PC-3 (cell line): ENCODE measurements at regions not wholly inside any gene's neighbourhood (a gene's known extent, or its start where the extent isn't known, plus 50 kb on each side); places are given as distances from the start of the nearest gene placed in this dataset.

Experiments used
- ATAC-seq: fragments of 200-7000 bp; cut with Tn5 transposase; 2 replicates; pipeline ENCODE4 v1.9.1; 2020; ENCODE audit warnings: mild to moderate bottlenecking, moderate library complexity
- BruUV-seq: library from RNA; stranded (reverse); fragments of 400-500 nt; replicated peaks from 2 replicates; lab custom pipeline; 2021; lab: Mats Ljungman, UMichigan
- CTCF ChIA-PET: fragments of 300-600 bp; sonication (Branson Sonifier 250); formaldehyde crosslinking; loops from one replicate; lab custom pipeline; 2022; ENCODE audit warnings: antibody characterized with exemption; lab: Charles Lee
- POLR2A ChIA-PET: fragments of 300-600 bp; sonication (Branson Sonifier 250); formaldehyde crosslinking; loops from one replicate; lab custom pipeline; 2022; ENCODE audit warnings: antibody characterized with exemption; ENCODE audit not compliant: unreplicated experiment; lab: Charles Lee
- DNase-seq: peaks from one replicate; pipeline ENCODE4 v3.0.0-alpha.2; 2015
- H2AFZ ChIP-seq: fragments of 300-600 bp; sonication (generic); 2 replicates; pipeline ENCODE4 v1.6.0; 2016; ENCODE audit warnings: antibody characterized with exemption, low read length
- H3F3A ChIP-seq: fragments of 300-600 bp; sonication (generic); one replicate; pipeline ENCODE4 v1.6.0; 2017; ENCODE audit warnings: antibody characterized with exemption, low read length, control low read depth, mild to moderate bottlenecking; ENCODE audit not compliant: unreplicated experiment
- H3K27ac ChIP-seq: fragments of 300-600 bp; sonication (generic); 2 replicates; pipeline ENCODE4 v1.5.1; 2016; ENCODE audit warnings: mild to moderate bottlenecking, low read length
- H3K27me3 ChIP-seq: fragments of 300-600 bp; sonication (generic); 2 replicates; pipeline ENCODE4 v1.6.1; 2016; ENCODE audit warnings: low read length, mixed read lengths
- H3K36me3 ChIP-seq: fragments of 300-600 bp; sonication (generic); 2 replicates; pipeline ENCODE4 v1.6.1; 2016; ENCODE audit warnings: low read depth, mixed run types, low read length, mixed read lengths
- H3K4me1 ChIP-seq: fragments of 300-600 bp; sonication (generic); 2 replicates; pipeline ENCODE4 v1.5.1; 2016; ENCODE audit warnings: low read length; ENCODE audit not compliant: insufficient read depth
- H3K4me2 ChIP-seq: fragments of 300-600 bp; sonication (generic); 2 replicates; pipeline ENCODE4 v1.6.0; 2016; ENCODE audit warnings: low read length
- H3K4me3 ChIP-seq: fragments of 300-600 bp; sonication (generic); 2 replicates; pipeline ENCODE4 v1.5.1; 2016; ENCODE audit warnings: mild to moderate bottlenecking, low read length, mixed read lengths
- H3K79me2 ChIP-seq: fragments of 300-600 bp; sonication (generic); 2 replicates; pipeline ENCODE4 v1.6.1; 2017; ENCODE audit warnings: low read length, mixed read lengths
- H3K9ac ChIP-seq: fragments of 300-600 bp; sonication (generic); 2 replicates; pipeline ENCODE4 v1.6.0; 2016; ENCODE audit warnings: mild to moderate bottlenecking, low read length
- H3K9me2 ChIP-seq: fragments of 300-600 bp; sonication (generic); replicated peaks from 2 replicates; pipeline ENCODE4 v1.6.1; 2016; ENCODE audit warnings: mixed run types, low read length, mixed read lengths
- H3K9me3 ChIP-seq: fragments of 300-600 bp; sonication (generic); 2 replicates; pipeline ENCODE4 v1.6.1; 2016; ENCODE audit warnings: low read length, mixed read lengths
- H4K20me1 ChIP-seq: fragments of 300-600 bp; sonication (generic); 2 replicates; pipeline ENCODE4 v1.6.1; 2016; ENCODE audit warnings: low read length, mixed read lengths
- EZH2 ChIP-seq: fragments of 300-600 bp; sonication (generic); IDR thresholded peaks from one replicate; pipeline ENCODE4 v1.6.1; 2017; ENCODE audit warnings: antibody characterized with exemption, mild to moderate bottlenecking, low read length; ENCODE audit not compliant: unreplicated experiment
- EZH2phosphoT487 ChIP-seq: fragments of 300-600 bp; sonication (generic); IDR thresholded peaks from 2 replicates; pipeline ENCODE4 v1.6.1; 2018; ENCODE audit warnings: mild to moderate bottlenecking, antibody characterized with exemption, low read length, borderline replicate concordance
- intact Hi-C: fragments of 100-400 bp; cut with micrococcal nuclease; formaldehyde crosslinking; loops from 2 replicates; pipeline ENCODE4 v1.9.0; 2023
- TF ChIP-seq, protein P1 (sequence below): fragments of 300-600 bp; sonication (generic); conservative IDR thresholded peaks from 2 replicates; pipeline ENCODE4 v1.5.1; 2017; ENCODE audit warnings: antibody characterized with exemption, low read depth, mild to moderate bottlenecking, low read length

DNA sequence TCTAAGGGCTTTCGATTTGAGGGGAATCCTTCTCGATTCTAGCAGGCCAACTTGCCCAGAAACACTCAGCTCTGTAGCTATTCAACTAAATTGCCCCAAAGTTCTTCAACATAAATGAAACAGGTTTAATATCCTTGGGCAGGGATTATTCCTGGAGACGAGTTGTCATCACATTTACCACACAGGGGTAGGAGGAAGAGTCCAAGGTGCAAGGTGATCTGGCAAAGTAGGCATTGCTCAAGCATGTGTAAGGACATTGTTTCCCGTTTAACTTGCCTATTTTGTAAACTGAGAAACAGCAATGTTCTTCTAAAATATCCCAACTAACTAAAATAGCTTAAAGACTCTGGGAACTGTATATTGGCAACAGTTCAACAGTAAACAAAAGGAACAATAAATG, 814.3 kb downstream of the BCL11A start:
- CTCF ChIA-PET = no interaction called here
- intact Hi-C loops = no loop called here
- H3F3A ChIP-seq = no peaks in the 10 kb centered on the region
- TF ChIP-seq, protein P1, sequence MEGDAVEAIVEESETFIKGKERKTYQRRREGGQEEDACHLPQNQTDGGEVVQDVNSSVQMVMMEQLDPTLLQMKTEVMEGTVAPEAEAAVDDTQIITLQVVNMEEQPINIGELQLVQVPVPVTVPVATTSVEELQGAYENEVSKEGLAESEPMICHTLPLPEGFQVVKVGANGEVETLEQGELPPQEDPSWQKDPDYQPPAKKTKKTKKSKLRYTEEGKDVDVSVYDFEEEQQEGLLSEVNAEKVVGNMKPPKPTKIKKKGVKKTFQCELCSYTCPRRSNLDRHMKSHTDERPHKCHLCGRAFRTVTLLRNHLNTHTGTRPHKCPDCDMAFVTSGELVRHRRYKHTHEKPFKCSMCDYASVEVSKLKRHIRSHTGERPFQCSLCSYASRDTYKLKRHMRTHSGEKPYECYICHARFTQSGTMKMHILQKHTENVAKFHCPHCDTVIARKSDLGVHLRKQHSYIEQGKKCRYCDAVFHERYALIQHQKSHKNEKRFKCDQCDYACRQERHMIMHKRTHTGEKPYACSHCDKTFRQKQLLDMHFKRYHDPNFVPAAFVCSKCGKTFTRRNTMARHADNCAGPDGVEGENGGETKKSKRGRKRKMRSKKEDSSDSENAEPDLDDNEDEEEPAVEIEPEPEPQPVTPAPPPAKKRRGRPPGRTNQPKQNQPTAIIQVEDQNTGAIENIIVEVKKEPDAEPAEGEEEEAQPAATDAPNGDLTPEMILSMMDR = no peak
- no peak for TF ChIP-seq EZH2
- TF ChIP-seq EZH2phosphoT487 = no peak
- no peak overlapping the region for H3K4me2 ChIP-seq
- H3K4me1 ChIP-seq = no peaks in the 10 kb centered on the region
- no peaks in the 10 kb centered on the region for H3K9me2 ChIP-seq
- no peaks in the 10 kb centered on the region for H3K36me3 ChIP-seq
- H4K20me1 ChIP-seq = no peaks in the 10 kb centered on the region
- H3K4me3 ChIP-seq = no peak overlapping the region
- POLR2A ChIA-PET = no interaction called here
- no peak for ATAC-seq
- H3K9ac ChIP-seq = no peak overlapping the region
- BruUV-seq = no TSS peak
- no peaks in the 10 kb centered on the region for H3K27me3 ChIP-seq
- no peak overlapping the region for H2AFZ ChIP-seq
- H3K79me2 ChIP-seq = no peaks in the 10 kb centered on the region
- H3K27ac ChIP-seq = no peak overlapping the region
- no peaks in the 10 kb centered on the region for H3K9me3 ChIP-seq
- DNase-seq = no peak

DNA sequence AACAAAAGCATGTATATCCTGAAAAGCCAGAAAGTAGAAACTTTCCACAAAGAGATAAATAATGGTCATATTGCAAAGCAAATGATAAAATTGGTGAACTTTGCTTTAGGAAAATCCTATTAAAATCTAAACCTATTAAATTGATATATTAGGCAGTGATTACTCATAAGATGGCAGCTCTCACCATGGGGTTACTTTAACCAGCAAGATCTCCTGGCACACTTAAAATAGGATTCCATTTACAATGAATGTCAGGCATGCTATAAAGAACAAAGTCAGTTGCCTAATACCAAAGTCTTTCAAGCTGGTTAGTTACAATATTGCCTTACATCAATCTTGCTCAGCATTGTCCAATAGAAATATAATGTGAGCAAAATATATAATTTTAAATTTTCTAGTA, 816.2 kb downstream of the BCL11A start:
- POLR2A ChIA-PET = no interaction called here
- no peak overlapping the region for H3K4me3 ChIP-seq
- no peaks in the 10 kb centered on the region for H3K79me2 ChIP-seq
- no TSS peak for BruUV-seq
- H2AFZ ChIP-seq = no peak overlapping the region
- no peaks in the 10 kb centered on the region for H3K36me3 ChIP-seq
- no peaks in the 10 kb centered on the region for H4K20me1 ChIP-seq
- no peaks in the 10 kb centered on the region for H3K9me3 ChIP-seq
- H3K27me3 ChIP-seq = no peaks in the 10 kb centered on the region
- CTCF ChIA-PET = no interaction called here
- H3F3A ChIP-seq = no peaks in the 10 kb centered on the region
- TF ChIP-seq EZH2phosphoT487 = no peak
- no peak for TF ChIP-seq EZH2
- TF ChIP-seq, protein P1 = no peak
- intact Hi-C loops = no loop called here
- H3K27ac ChIP-seq = no peak overlapping the region
- H3K9ac ChIP-seq = no peak overlapping the region
- no peaks in the 10 kb centered on the region for H3K9me2 ChIP-seq
- DNase-seq (no peak), ATAC-seq (no peak)
- H3K4me2 ChIP-seq = no peak overlapping the region
- H3K4me1 ChIP-seq = no peaks in the 10 kb centered on the region

DNA sequence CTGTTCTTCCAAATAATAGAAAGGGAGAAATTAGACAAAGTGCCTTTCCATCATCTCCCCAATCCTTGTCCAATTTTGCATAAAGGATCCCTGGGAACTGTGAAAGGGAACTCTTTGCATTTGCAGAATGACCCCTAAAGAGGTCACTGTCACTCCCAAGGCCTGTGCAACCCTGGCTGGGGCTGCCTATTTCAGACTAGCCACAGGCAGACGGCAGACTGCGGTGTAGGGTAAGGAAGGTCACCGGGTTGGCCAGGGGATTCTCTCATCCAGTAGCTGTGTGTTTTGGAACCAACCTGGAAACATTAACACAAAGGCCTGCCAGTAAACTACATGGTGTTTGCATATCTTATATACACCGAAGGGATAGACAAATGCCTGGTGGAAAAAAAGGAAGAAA, 818.7 kb downstream of the BCL11A start:
- no peak overlapping the region for H3K4me2 ChIP-seq
- no peak overlapping the region for H3K27ac ChIP-seq
- intact Hi-C loops = no loop called here
- H3K4me1 ChIP-seq = no peaks in the 10 kb centered on the region
- no peaks in the 10 kb centered on the region for H3K9me3 ChIP-seq
- ATAC-seq (no peak), DNase-seq (no peak)
- H3K79me2 ChIP-seq = no peaks in the 10 kb centered on the region
- H2AFZ ChIP-seq = no peak overlapping the region
- no peaks in the 10 kb centered on the region for H3K9me2 ChIP-seq
- H3K36me3 ChIP-seq = no peaks in the 10 kb centered on the region
- BruUV-seq = no TSS peak
- H4K20me1 ChIP-seq = no peaks in the 10 kb centered on the region
- no peak for TF ChIP-seq EZH2
- CTCF ChIA-PET = no interaction called here
- no peak overlapping the region for H3K4me3 ChIP-seq
- H3K27me3 ChIP-seq = no peaks in the 10 kb centered on the region
- no peak overlapping the region for H3K9ac ChIP-seq
- POLR2A ChIA-PET = no interaction called here
- H3F3A ChIP-seq = no peaks in the 10 kb centered on the region
